RWPE2 (cell line): ENCODE measurements at regions not wholly inside any gene's neighbourhood (a gene's known extent, or its start where the extent isn't known, plus 50 kb on each side); places are given as distances from the start of the nearest gene placed in this dataset.
"Not testable (repeated sequence)": the region's sequence is repeated elsewhere in the genome, so short reads cannot be mapped to it uniquely, and the experiment has no call there.

Source experiments
- ATAC-seq: fragments of 200-7000 bp; cut with Tn5 transposase; 3 replicates; pipeline ENCODE4 v1.9.1; 2021; ENCODE audit warnings: low read depth
- DNase-seq: peaks from one replicate; pipeline ENCODE4 v3.0.0-alpha.2; 2020; ENCODE audit warnings: low spot score
- H3K27ac ChIP-seq: fragments of 450-650 bp; 2 replicates; pipeline ENCODE4 v1.5.1; 2017; ENCODE audit warnings: mild to moderate bottlenecking; ENCODE audit not compliant: poor library complexity, severe bottlenecking
- H3K27me3 ChIP-seq: fragments of 250-450 bp; sonication (Bioruptor Pico); 2 replicates; pipeline ENCODE4 v1.5.1; 2021; ENCODE audit warnings: mild to moderate bottlenecking, moderate library complexity; ENCODE audit not compliant: insufficient read depth, poor library complexity, severe bottlenecking
- H3K36me3 ChIP-seq: fragments of 250-450 bp; sonication (Bioruptor Pico); 2 replicates; pipeline ENCODE4 v1.5.1; 2020; ENCODE audit warnings: low read depth, mild to moderate bottlenecking, moderate library complexity
- H3K4me1 ChIP-seq: fragments of 250-450 bp; sonication (Bioruptor Pico); 2 replicates; pipeline ENCODE4 v1.5.1; 2021; ENCODE audit warnings: mild to moderate bottlenecking, moderate library complexity; ENCODE audit not compliant: insufficient read depth, poor library complexity, severe bottlenecking
- H3K4me3 ChIP-seq: fragments of 250-450 bp; sonication (Bioruptor Pico); 2 replicates; pipeline ENCODE4 v1.5.1; 2021; ENCODE audit warnings: mild to moderate bottlenecking, moderate library complexity; ENCODE audit not compliant: severe bottlenecking
- H3K9me3 ChIP-seq: fragments of 250-450 bp; sonication (Bioruptor Pico); 2 replicates; pipeline ENCODE4 v1.5.1; 2021; ENCODE audit warnings: mild to moderate bottlenecking, moderate library complexity; ENCODE audit not compliant: severe bottlenecking

DNA sequence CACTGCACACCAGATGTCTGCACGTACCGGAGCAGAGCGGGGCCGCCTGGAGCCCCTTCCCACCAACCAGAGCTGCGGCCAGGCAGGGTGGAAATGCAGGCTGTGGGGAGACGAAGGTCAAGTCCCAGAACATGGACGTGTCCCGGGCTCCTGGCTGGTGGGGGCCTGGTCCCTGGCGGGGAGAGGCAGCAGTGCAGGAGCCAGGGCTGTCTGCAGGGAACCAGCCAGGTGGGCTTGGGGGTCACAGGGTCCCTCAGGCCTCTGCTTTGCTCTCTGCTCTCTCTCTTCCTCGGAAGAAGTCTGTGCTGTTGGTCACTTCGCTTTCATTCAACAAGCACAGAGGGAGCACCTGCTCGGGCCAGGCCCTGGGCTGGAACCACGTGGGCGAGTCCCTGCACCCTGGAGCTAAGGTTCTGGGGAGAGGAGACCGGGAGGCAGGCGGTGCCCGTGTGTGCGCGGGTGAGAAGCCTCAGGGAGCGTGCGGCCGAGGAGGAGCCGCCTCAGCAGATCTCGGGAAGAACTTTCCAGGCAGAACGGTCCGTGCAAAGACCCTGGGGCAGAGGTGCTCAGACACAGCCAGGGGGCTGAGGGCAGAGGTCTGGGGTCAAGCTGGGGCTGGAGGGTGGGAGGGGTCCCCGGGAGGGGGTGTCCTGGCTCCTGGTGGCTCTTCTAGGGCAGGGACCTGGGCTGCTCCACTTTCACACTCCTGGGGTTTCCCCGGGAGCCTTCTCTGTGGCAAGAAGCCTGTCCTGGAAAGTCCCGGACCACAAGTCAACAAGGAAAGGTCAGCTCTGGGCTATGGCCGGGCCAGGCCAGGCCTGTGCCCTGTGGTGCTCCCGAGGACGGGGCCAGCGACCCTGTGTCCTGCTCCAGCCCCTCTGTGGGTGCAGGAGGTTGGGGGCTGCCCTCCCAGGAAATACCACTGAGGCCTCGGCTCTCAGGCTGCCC is 5431.0 kb upstream of the TPTE start:
- H3K36me3 ChIP-seq, H3K4me3 ChIP-seq, H3K27ac ChIP-seq, H3K9me3 ChIP-seq, ATAC-seq, H3K27me3 ChIP-seq, H3K4me1 ChIP-seq, DNase-seq: not testable (repeated sequence)

DNA sequence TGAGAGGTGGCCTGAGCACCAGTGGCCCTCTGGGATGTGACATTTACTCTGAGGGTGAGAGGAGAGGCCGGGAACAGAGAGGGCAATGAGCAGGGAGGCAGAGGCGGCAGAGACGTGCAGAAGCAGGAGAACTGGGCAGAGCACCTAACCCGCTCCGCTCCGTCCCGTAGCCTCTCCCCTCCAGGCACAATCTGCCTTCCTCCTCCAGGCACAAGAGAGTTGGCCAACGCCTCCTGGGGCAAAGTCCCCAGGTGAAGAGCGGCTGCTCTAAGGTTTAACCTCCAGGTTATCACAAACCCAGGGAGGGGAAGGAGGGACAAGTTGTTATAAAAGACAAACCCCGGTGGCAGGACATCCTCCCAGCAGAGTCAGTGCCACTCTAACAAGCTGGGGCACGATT is 5430.1 kb upstream of the TPTE start:
- not testable (repeated sequence) for H3K27me3 ChIP-seq, DNase-seq, H3K27ac ChIP-seq, H3K36me3 ChIP-seq, H3K9me3 ChIP-seq, H3K4me1 ChIP-seq, ATAC-seq, H3K4me3 ChIP-seq

DNA sequence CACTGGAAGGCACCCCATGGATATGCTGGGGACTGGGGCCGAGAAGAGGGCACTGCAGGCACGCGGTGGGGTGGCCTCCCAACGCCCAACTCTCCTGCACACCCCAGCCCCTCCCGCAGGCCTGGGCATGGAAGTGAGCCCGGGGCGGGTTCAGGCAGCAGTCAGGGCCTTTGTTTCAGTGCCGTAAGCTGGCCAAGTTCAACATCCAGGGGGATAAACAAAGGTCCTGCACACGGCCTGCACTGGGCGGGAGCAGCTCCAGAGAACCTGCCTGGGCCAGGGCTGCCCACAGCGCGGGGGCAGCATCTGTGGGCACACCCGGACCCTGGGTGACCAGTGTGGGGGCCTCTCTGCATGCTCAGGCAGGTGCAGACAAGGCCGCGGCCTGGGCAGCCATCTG is 5425.8 kb upstream of the TPTE start:
- not testable (repeated sequence) for H3K4me1 ChIP-seq, H3K36me3 ChIP-seq, H3K27ac ChIP-seq, H3K4me3 ChIP-seq, ATAC-seq, H3K9me3 ChIP-seq, H3K27me3 ChIP-seq, DNase-seq

DNA sequence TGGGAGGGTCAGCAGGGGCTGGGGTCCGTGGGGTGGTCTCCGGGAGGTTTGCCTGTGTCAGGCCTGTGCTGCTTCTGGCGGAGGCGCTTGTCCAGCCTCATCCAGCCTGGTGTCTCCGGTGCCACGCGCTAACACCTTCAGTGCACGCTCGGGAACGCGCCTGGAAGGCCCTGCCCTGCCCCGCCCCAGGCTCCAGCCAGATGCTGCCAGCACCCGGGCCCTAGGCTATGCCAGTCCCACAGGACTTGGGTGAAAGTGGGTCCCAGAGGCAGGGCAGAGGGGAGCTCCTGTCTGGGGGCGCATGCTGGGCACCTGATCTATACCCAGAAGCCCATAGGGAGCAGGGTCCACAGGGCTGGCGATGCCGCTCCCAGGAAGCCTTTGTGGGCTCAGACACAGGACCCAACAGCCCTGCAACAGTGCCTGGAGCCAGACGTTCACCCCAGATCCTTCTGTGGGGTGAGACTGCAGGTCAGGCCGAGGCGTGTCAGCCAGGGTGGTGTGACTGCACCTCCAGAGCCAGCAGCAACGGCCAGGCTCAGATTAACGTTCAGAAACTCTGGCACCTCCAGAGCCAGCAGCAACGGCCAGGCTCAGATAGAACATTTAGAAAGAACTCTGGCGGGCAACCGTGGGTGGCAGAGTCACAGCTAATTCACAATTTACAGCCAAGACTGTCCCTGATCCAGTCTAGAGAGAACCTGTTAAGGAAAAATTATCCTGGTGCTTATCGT is 5423.2 kb upstream of the TPTE start:
- not testable (repeated sequence) for ATAC-seq, H3K4me1 ChIP-seq, H3K4me3 ChIP-seq, H3K27me3 ChIP-seq, H3K27ac ChIP-seq, H3K9me3 ChIP-seq, H3K36me3 ChIP-seq
- DNase-seq = peak; percentile 12

DNA sequence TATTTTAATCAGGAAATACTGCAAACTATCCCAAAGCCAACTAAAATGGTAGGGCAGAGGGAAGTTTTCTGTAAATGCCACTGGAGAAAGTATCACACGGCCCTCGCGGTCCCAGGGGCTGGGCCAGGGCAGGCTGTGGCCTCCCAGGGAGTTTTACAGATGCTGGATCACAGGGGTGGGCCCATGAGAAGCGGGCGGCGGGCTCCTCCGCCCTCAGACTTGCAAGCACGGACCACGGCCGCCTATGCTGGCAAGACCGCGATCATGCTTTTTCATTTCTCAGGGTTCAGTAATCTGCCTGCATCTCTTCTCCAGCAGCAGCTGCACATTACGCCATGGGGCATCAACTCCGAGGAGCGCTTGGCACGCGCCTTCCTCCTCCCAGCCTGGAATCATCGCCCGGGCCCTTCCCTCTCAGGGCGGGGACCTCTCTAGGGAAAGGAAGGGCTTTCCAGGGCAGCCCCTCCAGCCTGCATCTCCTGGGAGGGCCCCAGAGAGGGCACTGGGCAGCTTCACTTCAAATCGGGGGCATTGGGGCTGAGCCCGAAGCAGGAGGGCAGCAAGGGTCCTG is 5420.7 kb upstream of the TPTE start:
- H3K4me1 ChIP-seq, H3K36me3 ChIP-seq, H3K4me3 ChIP-seq, DNase-seq, H3K27me3 ChIP-seq, H3K27ac ChIP-seq, ATAC-seq, H3K9me3 ChIP-seq: not testable (repeated sequence)

DNA sequence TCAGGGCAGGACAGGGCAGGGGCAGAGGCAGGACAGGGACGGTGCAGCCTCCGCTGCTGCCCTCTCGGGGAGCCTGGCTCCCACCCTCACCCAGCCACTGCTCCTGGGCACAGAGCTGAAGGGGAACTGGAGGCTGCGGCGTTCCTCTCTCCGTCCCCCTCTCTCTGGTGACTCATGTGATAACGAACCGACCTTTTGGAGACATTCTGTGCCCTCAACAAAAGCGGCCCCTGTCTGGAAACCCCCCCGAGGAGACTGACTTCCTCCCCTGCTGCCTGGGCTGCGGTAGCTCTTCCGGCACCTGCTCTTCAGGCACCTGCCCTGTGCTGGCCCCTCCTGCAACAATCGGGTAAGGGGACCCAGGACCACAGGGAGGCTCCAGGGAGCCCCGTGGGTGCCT is 5419.6 kb upstream of the TPTE start:
- H3K36me3 ChIP-seq, H3K4me1 ChIP-seq, DNase-seq, H3K27ac ChIP-seq, H3K9me3 ChIP-seq, H3K4me3 ChIP-seq, ATAC-seq, H3K27me3 ChIP-seq: not testable (repeated sequence)

DNA sequence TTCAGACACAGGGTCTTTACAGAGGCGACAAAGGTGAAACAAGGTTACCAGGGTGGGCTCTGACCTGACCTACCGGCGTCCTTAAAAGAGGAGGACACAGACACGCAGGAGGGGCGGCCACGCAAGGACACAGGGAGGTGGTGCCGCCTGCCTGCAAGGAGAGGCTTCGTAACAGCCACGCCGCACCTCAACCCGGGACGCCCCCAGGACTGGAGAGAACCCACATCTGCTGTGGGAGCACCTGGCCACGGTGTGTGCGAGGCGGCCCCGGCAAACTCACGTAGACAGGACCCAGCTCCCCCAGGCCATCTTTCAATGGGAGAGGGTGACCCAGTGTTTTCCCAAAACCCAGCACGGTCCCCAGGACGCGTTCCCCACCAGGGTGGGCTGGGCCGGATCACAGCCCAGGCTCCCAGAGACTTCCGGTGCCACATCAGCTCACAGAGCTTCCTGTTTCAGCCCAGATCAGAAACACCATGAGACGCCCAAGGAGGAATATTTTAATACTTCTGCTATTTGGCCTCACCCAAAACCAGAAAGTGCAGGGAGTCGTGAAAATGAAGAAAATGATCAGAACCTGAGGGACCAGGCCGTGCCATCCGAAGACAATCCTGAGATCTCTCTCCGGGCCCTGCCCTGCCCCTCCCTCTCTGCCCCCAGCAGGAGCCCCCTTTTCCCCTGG is 5417.4 kb upstream of the TPTE start:
- H3K27ac ChIP-seq, H3K4me3 ChIP-seq, H3K36me3 ChIP-seq, ATAC-seq, DNase-seq, H3K27me3 ChIP-seq, H3K4me1 ChIP-seq, H3K9me3 ChIP-seq: not testable (repeated sequence)

DNA sequence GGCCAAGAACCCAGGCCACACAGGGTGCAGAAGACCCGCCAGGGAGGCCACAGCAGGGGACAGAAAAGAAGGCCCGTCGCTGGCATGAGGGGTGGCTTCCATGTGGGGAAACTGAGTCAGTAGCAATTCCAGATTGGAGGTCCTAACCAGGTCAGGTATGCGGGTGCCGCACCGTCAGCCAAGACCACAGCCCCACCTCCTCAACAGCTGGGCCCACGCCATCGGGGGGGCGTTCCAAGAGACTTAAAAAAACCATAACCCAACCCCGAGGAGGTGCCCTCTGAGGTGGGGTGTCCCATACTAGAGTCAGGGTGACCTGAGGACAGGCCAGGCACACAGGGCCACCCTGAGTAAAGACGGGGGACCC is 5416.8 kb upstream of the TPTE start:
- not testable (repeated sequence) for H3K36me3 ChIP-seq, H3K27ac ChIP-seq, ATAC-seq, H3K4me3 ChIP-seq, DNase-seq, H3K27me3 ChIP-seq, H3K9me3 ChIP-seq, H3K4me1 ChIP-seq

DNA sequence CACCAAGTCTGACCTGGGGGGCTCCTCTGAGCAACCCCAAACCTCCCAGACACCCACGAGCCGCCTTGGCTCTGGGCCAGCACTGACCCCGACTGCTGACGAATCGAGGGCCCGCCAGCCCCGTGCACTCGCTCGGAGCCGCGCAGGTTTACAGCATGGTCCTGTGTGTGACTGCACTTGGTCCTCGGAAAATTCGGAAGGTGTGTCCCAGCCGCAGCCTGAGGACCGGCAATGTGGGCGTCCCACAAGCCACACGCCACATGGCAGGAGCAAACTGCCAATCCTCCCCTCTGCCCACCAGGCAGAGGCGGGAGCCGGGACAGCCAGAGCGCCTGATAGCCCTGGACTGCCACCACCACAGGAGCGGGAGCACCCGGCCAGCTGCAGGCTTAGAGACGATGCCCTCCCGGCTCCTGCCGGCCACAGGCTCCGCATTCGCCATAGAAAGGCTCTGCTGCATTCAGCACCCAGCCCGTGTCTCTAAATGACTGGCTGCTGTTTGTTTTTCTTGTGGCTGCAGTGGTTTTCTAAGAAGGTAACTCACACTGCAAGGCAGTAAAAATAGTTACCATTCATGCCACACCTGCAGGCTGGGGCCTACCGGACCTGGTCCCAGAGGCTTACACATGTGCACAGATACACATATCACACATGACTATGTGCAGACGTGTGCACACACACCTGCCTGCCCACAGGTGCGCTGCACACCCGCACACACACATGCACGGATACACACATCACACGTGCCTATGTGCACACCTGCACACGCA is 5415.3 kb upstream of the TPTE start:
- not testable (repeated sequence) for ATAC-seq, H3K4me3 ChIP-seq, H3K4me1 ChIP-seq, DNase-seq, H3K9me3 ChIP-seq, H3K36me3 ChIP-seq, H3K27me3 ChIP-seq, H3K27ac ChIP-seq

DNA sequence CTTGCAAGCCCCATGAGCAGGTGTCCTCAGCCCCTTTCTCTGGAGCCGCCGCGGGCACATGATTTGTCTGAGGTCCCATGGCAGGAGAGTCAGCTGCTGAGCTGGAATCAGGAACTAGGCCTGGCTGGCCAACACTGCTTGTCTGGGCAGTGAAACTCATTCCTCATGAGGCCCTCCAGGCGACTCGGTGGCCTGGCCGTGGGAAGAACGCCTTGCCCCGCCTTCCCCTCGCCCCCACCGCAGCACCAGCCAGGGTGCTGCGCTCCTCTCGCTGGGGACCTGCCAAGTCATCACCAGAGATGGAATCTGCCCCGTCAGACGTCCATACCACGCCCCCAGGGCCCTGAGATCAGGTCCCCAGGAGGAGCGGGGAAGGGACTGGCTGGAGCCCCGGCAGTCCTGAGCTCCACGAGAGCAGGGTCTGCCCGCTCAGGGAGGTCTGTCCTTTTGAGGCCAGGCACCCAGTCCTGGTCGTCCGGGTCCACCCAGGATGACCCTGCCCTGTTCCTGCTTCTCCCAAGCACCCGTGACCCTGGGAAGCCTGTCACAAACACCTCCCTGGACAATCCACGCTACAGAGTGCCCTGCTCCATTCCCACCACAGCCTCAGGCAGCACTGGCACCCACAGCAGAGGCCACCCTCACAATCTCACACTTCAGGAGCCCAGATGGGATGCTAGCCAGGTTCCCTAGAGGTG is 5414.5 kb upstream of the TPTE start:
- not testable (repeated sequence) for DNase-seq, H3K9me3 ChIP-seq, H3K27ac ChIP-seq, H3K27me3 ChIP-seq, H3K36me3 ChIP-seq, H3K4me1 ChIP-seq, H3K4me3 ChIP-seq
- ATAC-seq = peak; percentile 21; the same call in 1 of the 3 replicates
